ENCODE measurements at regions not wholly inside any gene's neighbourhood (a gene's known extent, or its start where the extent isn't known, plus 50 kb on each side); places are given as distances from the start of the nearest gene placed in this dataset.

DNA sequence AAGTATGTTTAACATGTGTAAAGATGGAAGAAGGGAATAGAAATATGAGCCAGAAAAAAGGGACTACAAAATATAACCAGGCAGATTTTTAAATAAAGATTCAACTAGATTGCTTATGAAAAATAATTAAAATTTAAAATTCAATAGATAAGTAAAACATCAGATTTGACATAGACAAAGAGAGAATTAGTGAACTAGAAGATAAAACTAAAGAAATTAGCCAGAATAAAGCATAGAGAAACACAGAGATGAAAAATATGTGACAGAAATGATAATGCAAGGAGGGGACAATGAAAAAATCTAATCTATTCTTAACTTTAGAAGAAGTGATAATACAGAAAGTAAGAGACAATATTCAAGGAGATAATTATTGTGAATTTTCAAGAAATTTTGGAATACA is 222.6 kb upstream of the PMFBP1 start:
- H3K4me3 ChIP-seq (ENCODE audit: low read depth, low read length): no peak overlapping the region
- POLR2A ChIA-PET: no interaction called here
- CTCF ChIA-PET: no interaction called here

DNA sequence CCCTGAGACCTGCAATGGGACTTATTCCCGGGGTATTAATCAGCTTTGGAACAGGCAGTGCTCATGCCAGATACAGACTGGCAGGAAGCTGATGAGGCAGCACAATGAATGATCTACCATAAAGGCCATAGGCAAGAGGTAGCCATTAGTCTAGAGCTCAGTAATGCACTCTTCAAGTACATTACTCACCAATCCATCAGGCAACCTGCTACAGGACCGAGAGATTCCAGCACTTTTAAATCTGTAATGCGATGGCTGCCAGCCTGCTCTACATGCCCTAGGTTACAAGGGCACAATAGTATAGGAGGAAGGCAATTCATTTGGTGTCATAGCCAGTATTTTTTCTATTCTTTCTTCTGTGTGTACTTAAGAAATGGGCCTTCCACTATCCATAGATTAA is 217.8 kb upstream of the PMFBP1 start:
- Histone ChIP-seq H3K27ac (ENCODE audit: extremely low read depth, low read depth, low read length) (no peak overlapping the region), H3K4me1 (ENCODE audit: control insufficient read depth, insufficient read depth, low read length) (no peaks in the 10 kb centered on the region), H3K9me3 (ENCODE audit: control insufficient read depth, insufficient read depth, low read depth, low read length) (no peaks in the 10 kb centered on the region), H3K36me3 (ENCODE audit: control insufficient read depth in 2 of 2, insufficient read depth in 1 of 2, low read length in 2 of 2) (peaks cover 0 to 7% of the 10 kb centered on the region in 2 experiments; a peak in 2 of 3 replicates), H3K4me3 (ENCODE audit: low read depth, low read length) (no peak overlapping the region)
- ChIA-PET CTCF (no interaction called here), POLR2A (no interaction called here)
- TF ChIP-seq ZNF561 (tag by site-specific recombination; IDR thresholded peaks at IDR 0.05; ENCODE audit: borderline replicate concordance) (no peak), IKZF3 (tag by site-specific recombination; IDR thresholded peaks at IDR 0.05) (no peak), ZNF560 (tag by site-specific recombination; IDR thresholded peaks at IDR 0.05; ENCODE audit: borderline replicate concordance) (no peak), BCL11A (tag by site-specific recombination; IDR thresholded peaks at IDR 0.05; ENCODE audit: low read depth) (no peak), ZBTB20 (tag by site-specific recombination; IDR thresholded peaks at IDR 0.05) (no peak), HOXC10 (CRISPR knock-in tag; IDR thresholded peaks at IDR 0.05) (no peak), YY2 (tag by site-specific recombination; IDR thresholded peaks at IDR 0.05) (no peak), ZSCAN16 (tag by site-specific recombination; IDR thresholded peaks at IDR 0.05) (no peak), ZNF223 (tag by site-specific recombination; IDR thresholded peaks at IDR 0.05) (no peak), ZFP3 (tag by site-specific recombination; IDR thresholded peaks at IDR 0.05; ENCODE audit: low read depth) (no peak)
- TF ChIP-seq, protein P1, sequence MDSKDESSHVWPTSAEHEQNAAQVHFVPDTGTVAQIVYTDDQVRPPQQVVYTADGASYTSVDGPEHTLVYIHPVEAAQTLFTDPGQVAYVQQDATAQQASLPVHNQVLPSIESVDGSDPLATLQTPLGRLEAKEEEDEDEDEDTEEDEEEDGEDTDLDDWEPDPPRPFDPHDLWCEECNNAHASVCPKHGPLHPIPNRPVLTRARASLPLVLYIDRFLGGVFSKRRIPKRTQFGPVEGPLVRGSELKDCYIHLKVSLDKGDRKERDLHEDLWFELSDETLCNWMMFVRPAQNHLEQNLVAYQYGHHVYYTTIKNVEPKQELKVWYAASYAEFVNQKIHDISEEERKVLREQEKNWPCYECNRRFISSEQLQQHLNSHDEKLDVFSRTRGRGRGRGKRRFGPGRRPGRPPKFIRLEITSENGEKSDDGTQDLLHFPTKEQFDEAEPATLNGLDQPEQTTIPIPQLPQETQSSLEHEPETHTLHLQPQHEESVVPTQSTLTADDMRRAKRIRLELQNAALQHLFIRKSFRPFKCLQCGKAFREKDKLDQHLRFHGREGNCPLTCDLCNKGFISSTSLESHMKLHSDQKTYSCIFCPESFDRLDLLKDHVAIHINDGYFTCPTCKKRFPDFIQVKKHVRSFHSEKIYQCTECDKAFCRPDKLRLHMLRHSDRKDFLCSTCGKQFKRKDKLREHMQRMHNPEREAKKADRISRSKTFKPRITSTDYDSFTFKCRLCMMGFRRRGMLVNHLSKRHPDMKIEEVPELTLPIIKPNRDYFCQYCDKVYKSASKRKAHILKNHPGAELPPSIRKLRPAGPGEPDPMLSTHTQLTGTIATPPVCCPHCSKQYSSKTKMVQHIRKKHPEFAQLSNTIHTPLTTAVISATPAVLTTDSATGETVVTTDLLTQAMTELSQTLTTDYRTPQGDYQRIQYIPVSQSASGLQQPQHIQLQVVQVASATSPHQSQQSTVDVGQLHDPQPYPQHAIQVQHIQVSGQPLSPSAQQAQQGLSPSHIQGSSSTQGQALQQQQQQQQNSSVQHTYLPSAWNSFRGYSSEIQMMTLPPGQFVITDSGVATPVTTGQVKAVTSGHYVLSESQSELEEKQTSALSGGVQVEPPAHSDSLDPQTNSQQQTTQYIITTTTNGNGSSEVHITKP (tag by site-specific recombination; IDR thresholded peaks at IDR 0.05): no peak

More for the DNA sequence above, 222.6 kb upstream of the PMFBP1 start:
- TF ChIP-seq ZNF121 (tag by site-specific recombination; IDR thresholded peaks at IDR 0.05) (no peak), GLIS1 (tag by site-specific recombination; IDR thresholded peaks at IDR 0.05) (no peak)
- Histone ChIP-seq H3K4me1 (ENCODE audit: control insufficient read depth, insufficient read depth, low read length) (no peaks in the 10 kb centered on the region), H3K36me3 (ENCODE audit: control insufficient read depth in 2 of 2, insufficient read depth in 1 of 2, low read length in 2 of 2) (peaks cover 0 to 4% of the 10 kb centered on the region in 2 experiments; a peak in 2 of 3 replicates), H3K9me3 (ENCODE audit: control insufficient read depth, insufficient read depth, low read depth, low read length) (no peaks in the 10 kb centered on the region), H3K27ac (ENCODE audit: extremely low read depth, low read depth, low read length) (no peak overlapping the region)

GRCh38 chr16:72388007-72388406 is 216.1 kb upstream of the PMFBP1 start:
- Histone ChIP-seq H3K4me3 (ENCODE audit: low read depth, low read length) (no peak overlapping the region), H3K9me3 (ENCODE audit: control insufficient read depth, insufficient read depth, low read depth, low read length) (no peaks in the 10 kb centered on the region), H3K27ac (ENCODE audit: extremely low read depth, low read depth, low read length) (no peak overlapping the region), H3K36me3 (ENCODE audit: control insufficient read depth in 2 of 2, insufficient read depth in 1 of 2, low read length in 2 of 2) (peaks cover 0 to 7% of the 10 kb centered on the region in 2 experiments; a peak in 2 of 3 replicates), H3K4me1 (ENCODE audit: control insufficient read depth, insufficient read depth, low read length) (no peaks in the 10 kb centered on the region)
- ChIA-PET CTCF (interaction anchor here (0.7 to 1.2 kb wide), 2 partner anchors 12 to 38 kb away, joined by 3 to 7 read pairs; no protein-coding TSS in a partner anchor), POLR2A (no interaction called here)
- TF ChIP-seq ZNF335 (tag by site-specific recombination; conservative IDR thresholded peaks at IDR 0.05) (no peak), ZFP41 (tag by site-specific recombination; IDR thresholded peaks at IDR 0.05; ENCODE audit: borderline replicate concordance) (no peak), ZNF121 (tag by site-specific recombination; IDR thresholded peaks at IDR 0.05) (no peak), ZNF16 (tag by site-specific recombination; IDR thresholded peaks at IDR 0.05; ENCODE audit: low read depth) (no peak), ZNF214 (tag by site-specific recombination; IDR thresholded peaks at IDR 0.05; ENCODE audit: borderline replicate concordance) (no peak), ZNF473 (tag by site-specific recombination; IDR thresholded peaks at IDR 0.05) (no peak), ZNF792 (tag by site-specific recombination; IDR thresholded peaks at IDR 0.05) (no peak), ZNF114 (tag by site-specific recombination; IDR thresholded peaks at IDR 0.05) (no peak), ZNF394 (tag by site-specific recombination; IDR thresholded peaks at IDR 0.05; ENCODE audit: borderline replicate concordance) (no peak), ZNF140 (tag by site-specific recombination; IDR thresholded peaks at IDR 0.05) (no peak)
- TF ChIP-seq, protein P2, sequence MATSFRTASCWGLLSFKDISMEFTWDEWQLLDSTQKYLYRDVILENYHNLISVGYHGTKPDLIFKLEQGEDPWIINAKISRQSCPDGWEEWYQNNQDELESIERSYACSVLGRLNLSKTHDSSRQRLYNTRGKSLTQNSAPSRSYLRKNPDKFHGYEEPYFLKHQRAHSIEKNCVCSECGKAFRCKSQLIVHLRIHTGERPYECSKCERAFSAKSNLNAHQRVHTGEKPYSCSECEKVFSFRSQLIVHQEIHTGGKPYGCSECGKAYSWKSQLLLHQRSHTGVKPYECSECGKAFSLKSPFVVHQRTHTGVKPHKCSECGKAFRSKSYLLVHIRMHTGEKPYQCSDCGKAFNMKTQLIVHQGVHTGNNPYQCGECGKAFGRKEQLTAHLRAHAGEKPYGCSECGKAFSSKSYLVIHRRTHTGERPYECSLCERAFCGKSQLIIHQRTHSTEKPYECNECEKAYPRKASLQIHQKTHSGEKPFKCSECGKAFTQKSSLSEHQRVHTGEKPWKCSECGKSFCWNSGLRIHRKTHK (tag by site-specific recombination; IDR thresholded peaks at IDR 0.05): no peak
- TF ChIP-seq, protein P3, sequence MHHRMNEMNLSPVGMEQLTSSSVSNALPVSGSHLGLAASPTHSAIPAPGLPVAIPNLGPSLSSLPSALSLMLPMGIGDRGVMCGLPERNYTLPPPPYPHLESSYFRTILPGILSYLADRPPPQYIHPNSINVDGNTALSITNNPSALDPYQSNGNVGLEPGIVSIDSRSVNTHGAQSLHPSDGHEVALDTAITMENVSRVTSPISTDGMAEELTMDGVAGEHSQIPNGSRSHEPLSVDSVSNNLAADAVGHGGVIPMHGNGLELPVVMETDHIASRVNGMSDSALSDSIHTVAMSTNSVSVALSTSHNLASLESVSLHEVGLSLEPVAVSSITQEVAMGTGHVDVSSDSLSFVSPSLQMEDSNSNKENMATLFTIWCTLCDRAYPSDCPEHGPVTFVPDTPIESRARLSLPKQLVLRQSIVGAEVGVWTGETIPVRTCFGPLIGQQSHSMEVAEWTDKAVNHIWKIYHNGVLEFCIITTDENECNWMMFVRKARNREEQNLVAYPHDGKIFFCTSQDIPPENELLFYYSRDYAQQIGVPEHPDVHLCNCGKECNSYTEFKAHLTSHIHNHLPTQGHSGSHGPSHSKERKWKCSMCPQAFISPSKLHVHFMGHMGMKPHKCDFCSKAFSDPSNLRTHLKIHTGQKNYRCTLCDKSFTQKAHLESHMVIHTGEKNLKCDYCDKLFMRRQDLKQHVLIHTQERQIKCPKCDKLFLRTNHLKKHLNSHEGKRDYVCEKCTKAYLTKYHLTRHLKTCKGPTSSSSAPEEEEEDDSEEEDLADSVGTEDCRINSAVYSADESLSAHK (tag by site-specific recombination; IDR thresholded peaks at IDR 0.05): no peak
- TF ChIP-seq, protein P4, sequence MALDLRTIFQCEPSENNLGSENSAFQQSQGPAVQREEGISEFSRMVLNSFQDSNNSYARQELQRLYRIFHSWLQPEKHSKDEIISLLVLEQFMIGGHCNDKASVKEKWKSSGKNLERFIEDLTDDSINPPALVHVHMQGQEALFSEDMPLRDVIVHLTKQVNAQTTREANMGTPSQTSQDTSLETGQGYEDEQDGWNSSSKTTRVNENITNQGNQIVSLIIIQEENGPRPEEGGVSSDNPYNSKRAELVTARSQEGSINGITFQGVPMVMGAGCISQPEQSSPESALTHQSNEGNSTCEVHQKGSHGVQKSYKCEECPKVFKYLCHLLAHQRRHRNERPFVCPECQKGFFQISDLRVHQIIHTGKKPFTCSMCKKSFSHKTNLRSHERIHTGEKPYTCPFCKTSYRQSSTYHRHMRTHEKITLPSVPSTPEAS (tag by site-specific recombination; IDR thresholded peaks at IDR 0.05): no peak
